ENCODE measurements at regions not wholly inside any gene's neighbourhood (a gene's known extent, or its start where the extent isn't known, plus 50 kb on each side); places are given as distances from the start of the nearest gene placed in this dataset.
"Not testable (repeated sequence)": the region's sequence is repeated elsewhere in the genome, so short reads cannot be mapped to it uniquely, and the experiment has no call there.

- no peak overlapping the region for H3K4me3 ChIP-seq (ENCODE audit: low read depth, low read length)
- no peak for TF ChIP-seq CTCF (IDR thresholded peaks at IDR 0.05; ENCODE audit: low read depth, low read length)
Observed at GRCh38 chr4:111136967-111137366, 514.1 kb upstream of the PITX2 start.

GRCh38 chr4:111143510-111143909 is 520.6 kb upstream of the PITX2 start:
- TF ChIP-seq CTCF (IDR thresholded peaks at IDR 0.05; ENCODE audit: low read depth, low read length) = no peak

DNA sequence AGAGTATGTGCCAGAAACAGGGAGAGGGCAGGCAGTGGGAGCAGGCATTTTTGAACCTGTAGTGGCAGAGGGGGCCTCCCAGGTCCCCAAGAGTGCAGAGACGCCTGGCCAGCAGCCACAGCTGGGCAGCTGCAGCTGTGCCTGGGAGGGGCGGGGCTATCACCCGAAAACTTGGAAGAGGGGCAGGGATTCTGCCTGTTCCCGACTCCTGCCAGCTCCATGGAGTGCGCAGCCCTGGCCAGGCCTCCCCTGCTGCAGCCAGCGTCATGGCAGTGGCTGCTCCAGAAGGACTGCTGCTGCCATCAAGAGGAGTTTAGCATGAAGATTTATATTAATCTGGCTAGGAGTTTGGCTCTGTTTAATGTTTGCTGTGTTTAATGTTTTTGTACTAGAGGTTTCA is 532.1 kb upstream of the PITX2 start:
- H3K4me3 ChIP-seq (ENCODE audit: low read depth, low read length) = no peak overlapping the region
- no peak for TF ChIP-seq CTCF (IDR thresholded peaks at IDR 0.05; ENCODE audit: low read depth, low read length)

More at GRCh38 chr4:111143510-111143909, 520.6 kb upstream of the PITX2 start:
- H3K4me3 ChIP-seq (ENCODE audit: low read depth, low read length) = no peak overlapping the region

DNA sequence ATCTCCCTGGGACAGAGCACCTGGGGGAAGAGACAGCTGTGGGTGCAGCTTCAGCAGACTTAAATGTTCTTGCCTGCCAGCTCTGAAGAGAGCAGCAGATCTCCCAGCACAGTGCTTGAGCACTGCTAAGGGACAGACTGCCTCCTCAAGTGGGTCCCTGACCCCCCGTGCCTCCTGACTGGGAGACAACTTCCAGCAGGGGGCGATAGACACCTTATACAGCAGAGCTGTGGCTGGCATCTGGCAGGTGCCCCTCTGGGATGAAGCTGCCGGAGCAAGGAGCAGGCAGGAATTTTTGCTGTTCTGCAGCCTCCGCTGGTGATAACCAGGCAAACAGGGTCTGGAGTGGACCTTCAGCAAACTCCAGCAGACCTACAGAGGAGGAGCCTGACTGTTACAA is 541.7 kb upstream of the PITX2 start:
- H3K4me3 ChIP-seq (ENCODE audit: low read depth, low read length) = not testable (repeated sequence)

- no peak for TF ChIP-seq CTCF (IDR thresholded peaks at IDR 0.05; ENCODE audit: low read depth, low read length)
- H3K4me3 ChIP-seq (ENCODE audit: low read depth, low read length) = no peak overlapping the region
Observed at GRCh38 chr4:111174331-111174730, 551.5 kb upstream of the PITX2 start.

DNA sequence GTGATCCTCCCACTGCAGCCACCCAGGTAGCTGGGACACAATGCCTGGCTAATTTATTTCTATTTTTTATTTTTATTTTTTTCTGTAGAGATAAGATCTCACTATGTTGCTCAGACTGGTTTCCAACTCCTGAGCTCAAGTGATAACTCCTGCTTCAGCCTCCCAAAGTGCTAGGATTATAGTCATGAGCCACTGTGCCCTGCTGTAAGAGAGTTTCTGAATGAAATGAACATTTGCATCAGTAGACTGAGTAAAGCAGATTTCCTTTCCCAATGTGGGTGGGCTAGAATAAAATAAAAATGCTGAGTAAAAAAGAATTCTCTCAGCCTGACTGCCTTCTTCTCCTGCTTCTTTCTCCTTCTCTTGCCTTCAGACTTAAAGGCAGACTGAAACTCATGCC is 555.4 kb upstream of the PITX2 start:
- no peak overlapping the region for H3K4me3 ChIP-seq (ENCODE audit: low read depth, low read length)
- TF ChIP-seq CTCF (IDR thresholded peaks at IDR 0.05; ENCODE audit: low read depth, low read length) = no peak

DNA sequence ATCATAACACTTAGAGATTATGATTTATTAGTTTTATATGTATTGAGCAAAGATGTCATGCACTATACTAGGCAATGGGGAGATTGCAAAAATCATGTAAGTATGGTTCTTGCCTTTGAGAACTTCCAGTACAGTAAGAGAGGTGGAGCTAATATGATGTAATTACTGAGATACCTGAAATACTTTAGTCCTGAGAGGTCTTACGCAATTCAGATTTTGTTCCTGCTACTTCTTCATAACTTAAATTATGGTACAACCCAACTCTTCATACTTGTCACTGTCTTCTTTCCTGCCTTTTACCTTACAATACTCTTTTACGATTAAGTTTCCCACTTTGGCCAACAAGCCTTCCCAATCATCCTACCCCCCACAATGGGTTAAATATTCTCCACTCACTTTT is 564.2 kb upstream of the PITX2 start:
- H3K4me3 ChIP-seq (ENCODE audit: low read depth, low read length) = no peak overlapping the region
- TF ChIP-seq CTCF (IDR thresholded peaks at IDR 0.05; ENCODE audit: low read depth, low read length) = no peak

- no peak for TF ChIP-seq CTCF (IDR thresholded peaks at IDR 0.05; ENCODE audit: low read depth, low read length)
- H3K4me3 ChIP-seq (ENCODE audit: low read depth, low read length) = no peak overlapping the region
Observed at GRCh38 chr4:111198446-111198845, 575.6 kb upstream of the PITX2 start.
